ENCODE measurements at regions not wholly inside any gene's neighbourhood (a gene's known extent, or its start where the extent isn't known, plus 50 kb on each side); places are given as distances from the start of the nearest gene placed in this dataset.

GRCh38 chr5:152813526-152813925 lies 408.4 kb upstream of the NMUR2 start (continued):
- no peak for TF ChIP-seq CEBPZ (IDR thresholded peaks at IDR 0.05; ENCODE audit: low read depth, low read length)

- RAD21 ChIA-PET (ENCODE audit: unreplicated experiment) = no interaction called here
- in situ Hi-C loops (cut with MboI) = no loop called here
- H3K4me1 ChIP-seq (ENCODE audit: control insufficient read depth, insufficient read depth, low read length) = no peaks in the 10 kb centered on the region
- H4K20me1 ChIP-seq (ENCODE audit: control insufficient read depth, insufficient read depth) = no peaks in the 10 kb centered on the region
- CTCF ChIA-PET = no interaction called here
- no peaks in the 10 kb centered on the region for H3K36me3 ChIP-seq (ENCODE audit: control insufficient read depth in 2 of 2, insufficient read depth in 2 of 2, low read length in 1 of 2)
- no peaks in the 10 kb centered on the region for H3K27me3 ChIP-seq (replicated peaks in 1 of 2; ENCODE audit: control insufficient read depth in 2 of 2, insufficient read depth in 2 of 2, low read length in 1 of 2)
- no peak overlapping the region for H2AFZ ChIP-seq (ENCODE audit: control insufficient read depth, low read depth, low read length)
- intact Hi-C loops (cut with micrococcal nuclease; ENCODE audit: unreplicated experiment) = no loop called here
- no peak overlapping the region for H3K4me3 ChIP-seq
- no peak for ATAC-seq
- SMC1A ChIA-PET (ENCODE audit: uncharacterized antibody, unreplicated experiment) = no interaction called here
- FAIRE-seq = no peak
- POLR2A ChIA-PET = no interaction called here
- H3K27ac ChIP-seq (ENCODE audit: control insufficient read depth, insufficient read depth) = no peak overlapping the region
- no peak overlapping the region for H3K9ac ChIP-seq (ENCODE audit: control insufficient read depth, insufficient read depth, low read length)
- BruUV-seq (replicated peaks) = no TSS peak
- no peak overlapping the region for H3K4me2 ChIP-seq (ENCODE audit: control insufficient read depth, insufficient read depth)
- H3K79me2 ChIP-seq (ENCODE audit: control insufficient read depth, insufficient read depth, low read length) = no peaks in the 10 kb centered on the region
- DNase-seq (ENCODE audit: low read depth, low spot score) = no peak
- no peaks in the 10 kb centered on the region for H3K9me3 ChIP-seq (replicated peaks; ENCODE audit: control insufficient read depth, insufficient read depth, low read length)
- TF ChIP-seq CUX1 (IDR thresholded peaks at IDR 0.05; ENCODE audit: insufficient replicate concordance, low read depth, low read length) = no peak
- TF ChIP-seq CEBPZ (IDR thresholded peaks at IDR 0.05; ENCODE audit: low read depth, low read length) = no peak
- no peak for TF ChIP-seq NFXL1 (IDR thresholded peaks at IDR 0.05; ENCODE audit: borderline replicate concordance)
- TF ChIP-seq POU2F2 (IDR thresholded peaks at IDR 0.05; ENCODE audit: borderline replicate concordance, low read depth, low read length) = no peak
- TF ChIP-seq BCLAF1 (IDR thresholded peaks at IDR 0.05) = no peak
- TF ChIP-seq POLR2AphosphoS5 (IDR thresholded peaks at IDR 0.05; ENCODE audit: low read length) = no peak
- no peak for TF ChIP-seq TCF12 (IDR thresholded peaks at IDR 0.05; ENCODE audit: low read depth, low read length)
Measured at GRCh38 chr5:152819891-152820290, 414.8 kb upstream of the NMUR2 start.
